ENCODE measurements at regions not wholly inside any gene's neighbourhood (a gene's known extent, or its start where the extent isn't known, plus 50 kb on each side); places are given as distances from the start of the nearest gene placed in this dataset.

DNA sequence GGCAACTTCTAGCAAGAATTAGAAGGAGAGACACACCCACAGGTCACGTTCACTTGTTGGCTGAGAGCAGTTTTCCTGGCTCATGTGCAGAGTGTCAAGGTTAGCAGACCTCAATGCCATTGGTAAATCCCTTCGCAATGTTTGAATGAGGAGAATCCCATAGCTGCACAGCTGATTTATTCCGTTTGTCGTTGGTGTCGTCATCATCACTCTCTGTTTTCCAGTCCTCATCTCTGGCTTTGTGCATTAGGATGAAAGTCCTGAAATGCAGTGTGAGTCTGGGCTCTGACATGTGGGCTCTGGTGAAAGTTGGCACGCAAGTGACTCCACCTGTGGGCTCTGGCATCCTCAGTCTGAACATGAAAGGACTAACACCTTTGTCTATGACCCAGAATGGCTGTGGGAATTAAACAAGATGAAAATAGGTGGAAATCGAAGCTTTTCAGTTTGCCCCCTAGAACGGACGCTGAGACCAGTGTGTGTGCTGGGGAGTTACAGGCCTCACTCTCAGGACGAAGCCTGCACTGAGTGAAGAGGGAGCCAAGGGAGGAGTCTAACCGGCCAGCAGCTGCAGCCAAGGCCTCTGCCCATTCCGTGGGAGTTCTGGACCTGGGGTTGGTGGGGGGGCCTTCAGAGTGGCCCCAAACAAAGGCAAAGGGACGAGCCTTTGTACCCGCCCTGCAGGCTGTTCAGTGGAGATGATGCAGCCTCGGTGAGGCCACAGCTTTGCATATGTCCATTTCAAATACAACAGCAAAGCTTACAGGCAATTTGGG is 74.8 kb upstream of the ZNF516 start:
- H3K4me1 ChIP-seq = no peaks in the 10 kb centered on the region
- no peaks in the 10 kb centered on the region for H3K36me3 ChIP-seq
- no peak for DNase-seq

DNA sequence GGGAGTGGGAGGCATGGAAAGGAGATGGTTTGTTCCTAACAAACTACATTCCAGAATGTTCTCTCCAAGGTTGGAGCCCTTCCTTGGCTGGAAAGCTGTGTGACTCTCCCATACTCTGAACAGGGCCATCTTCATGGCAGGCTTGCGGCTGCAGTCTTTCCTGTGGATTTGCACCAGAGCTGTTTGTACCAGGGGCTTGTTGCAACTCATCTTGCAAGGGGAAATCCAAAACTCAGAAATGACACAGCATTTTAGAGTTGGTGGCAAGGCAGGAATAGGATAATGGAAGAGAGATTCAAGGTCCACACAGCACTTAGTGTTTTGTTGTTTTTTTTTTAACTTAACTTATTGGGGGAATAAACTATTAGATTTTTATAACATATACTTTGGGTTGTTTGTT is 73.7 kb upstream of the ZNF516 start:
- no peak overlapping the region for H3K27ac ChIP-seq
- no peaks in the 10 kb centered on the region for H3K4me1 ChIP-seq
- DNase-seq = no peak
- H3K9me3 ChIP-seq = no peaks in the 10 kb centered on the region
- H3K4me3 ChIP-seq = no peak overlapping the region
- H3K27me3 ChIP-seq = no peaks in the 10 kb centered on the region
- no peaks in the 10 kb centered on the region for H3K36me3 ChIP-seq
- TF ChIP-seq, protein P1, sequence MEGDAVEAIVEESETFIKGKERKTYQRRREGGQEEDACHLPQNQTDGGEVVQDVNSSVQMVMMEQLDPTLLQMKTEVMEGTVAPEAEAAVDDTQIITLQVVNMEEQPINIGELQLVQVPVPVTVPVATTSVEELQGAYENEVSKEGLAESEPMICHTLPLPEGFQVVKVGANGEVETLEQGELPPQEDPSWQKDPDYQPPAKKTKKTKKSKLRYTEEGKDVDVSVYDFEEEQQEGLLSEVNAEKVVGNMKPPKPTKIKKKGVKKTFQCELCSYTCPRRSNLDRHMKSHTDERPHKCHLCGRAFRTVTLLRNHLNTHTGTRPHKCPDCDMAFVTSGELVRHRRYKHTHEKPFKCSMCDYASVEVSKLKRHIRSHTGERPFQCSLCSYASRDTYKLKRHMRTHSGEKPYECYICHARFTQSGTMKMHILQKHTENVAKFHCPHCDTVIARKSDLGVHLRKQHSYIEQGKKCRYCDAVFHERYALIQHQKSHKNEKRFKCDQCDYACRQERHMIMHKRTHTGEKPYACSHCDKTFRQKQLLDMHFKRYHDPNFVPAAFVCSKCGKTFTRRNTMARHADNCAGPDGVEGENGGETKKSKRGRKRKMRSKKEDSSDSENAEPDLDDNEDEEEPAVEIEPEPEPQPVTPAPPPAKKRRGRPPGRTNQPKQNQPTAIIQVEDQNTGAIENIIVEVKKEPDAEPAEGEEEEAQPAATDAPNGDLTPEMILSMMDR (IDR thresholded peaks at IDR 0.05) = no peak
- TF ChIP-seq POLR2A (IDR thresholded peaks at IDR 0.05) = no peak

More for the DNA sequence above, 74.8 kb upstream of the ZNF516 start:
- Histone ChIP-seq H3K9me3 (no peaks in the 10 kb centered on the region), H3K27me3 (no peaks in the 10 kb centered on the region), H3K4me3 (no peak overlapping the region), H3K27ac (no peak overlapping the region)
- no peak for TF ChIP-seq POLR2A (IDR thresholded peaks at IDR 0.05)
- TF ChIP-seq, protein P1 (IDR thresholded peaks at IDR 0.05) = no peak

DNA sequence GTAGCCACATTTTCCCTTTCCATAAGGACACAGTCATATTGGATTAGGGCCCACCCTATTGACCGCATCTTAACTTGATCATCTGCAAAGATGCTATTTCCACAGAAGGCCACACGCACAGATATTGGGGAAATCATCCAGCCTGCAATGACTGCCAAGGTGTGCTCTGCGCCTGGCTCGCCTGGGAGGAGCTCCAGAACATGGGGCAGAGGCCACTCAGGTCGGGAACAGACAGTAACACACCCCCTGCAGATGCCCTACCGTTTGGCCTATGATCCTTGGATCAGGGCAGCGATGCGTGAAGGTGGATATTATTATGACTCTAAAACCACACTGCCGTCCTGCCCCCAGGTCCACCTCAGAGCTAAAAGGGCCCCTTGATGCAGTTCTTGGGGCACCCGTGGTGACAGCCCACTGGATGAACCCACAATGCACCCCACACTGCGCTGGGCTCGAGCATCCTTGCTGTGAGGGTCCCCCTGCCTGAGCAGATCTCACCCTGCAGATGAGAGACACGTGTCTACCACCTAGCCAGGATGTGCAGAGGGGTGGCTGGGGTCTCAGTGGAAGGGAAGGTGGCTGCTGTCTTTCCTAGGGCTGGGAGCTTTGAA is 72.9 kb upstream of the ZNF516 start:
- H3K27me3 ChIP-seq = no peaks in the 10 kb centered on the region
- no peak overlapping the region for H3K27ac ChIP-seq
- H3K4me1 ChIP-seq = no peaks in the 10 kb centered on the region
- TF ChIP-seq, protein P1 (IDR thresholded peaks at IDR 0.05) = no peak
- no peak for TF ChIP-seq POLR2A (IDR thresholded peaks at IDR 0.05)
- no peaks in the 10 kb centered on the region for H3K9me3 ChIP-seq
- no peaks in the 10 kb centered on the region for H3K36me3 ChIP-seq
- no peak overlapping the region for H3K4me3 ChIP-seq
- DNase-seq = no peak

DNA sequence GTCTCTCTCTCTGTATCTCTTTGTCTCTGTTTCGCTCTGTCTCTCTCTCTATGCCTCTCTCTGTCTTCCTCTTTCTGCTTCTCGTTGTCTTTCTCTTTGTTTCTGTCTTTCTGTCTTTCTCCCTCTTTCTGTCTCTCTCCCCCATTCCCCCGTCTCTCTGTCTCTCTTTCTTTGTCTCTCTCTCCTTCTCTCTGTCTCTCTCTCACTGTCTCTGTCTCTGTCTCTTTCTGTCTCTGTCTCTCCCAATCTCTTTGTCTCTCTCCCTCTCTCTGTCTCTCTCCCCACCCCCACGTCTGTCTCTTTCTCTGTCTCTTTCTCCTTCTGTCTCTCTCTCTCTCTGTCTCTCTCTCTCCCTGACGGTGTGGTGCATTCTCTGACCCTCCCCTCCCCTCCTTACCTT is 71.9 kb upstream of the ZNF516 start:
- no peaks in the 10 kb centered on the region for H3K36me3 ChIP-seq
- H3K4me3 ChIP-seq = no peak overlapping the region
- no peaks in the 10 kb centered on the region for H3K9me3 ChIP-seq
- no peaks in the 10 kb centered on the region for H3K27me3 ChIP-seq
- H3K4me1 ChIP-seq = no peaks in the 10 kb centered on the region
- TF ChIP-seq POLR2A (IDR thresholded peaks at IDR 0.05) = no peak
- TF ChIP-seq, protein P1 (IDR thresholded peaks at IDR 0.05) = no peak
- no peak for DNase-seq
- H3K27ac ChIP-seq = no peak overlapping the region

DNA sequence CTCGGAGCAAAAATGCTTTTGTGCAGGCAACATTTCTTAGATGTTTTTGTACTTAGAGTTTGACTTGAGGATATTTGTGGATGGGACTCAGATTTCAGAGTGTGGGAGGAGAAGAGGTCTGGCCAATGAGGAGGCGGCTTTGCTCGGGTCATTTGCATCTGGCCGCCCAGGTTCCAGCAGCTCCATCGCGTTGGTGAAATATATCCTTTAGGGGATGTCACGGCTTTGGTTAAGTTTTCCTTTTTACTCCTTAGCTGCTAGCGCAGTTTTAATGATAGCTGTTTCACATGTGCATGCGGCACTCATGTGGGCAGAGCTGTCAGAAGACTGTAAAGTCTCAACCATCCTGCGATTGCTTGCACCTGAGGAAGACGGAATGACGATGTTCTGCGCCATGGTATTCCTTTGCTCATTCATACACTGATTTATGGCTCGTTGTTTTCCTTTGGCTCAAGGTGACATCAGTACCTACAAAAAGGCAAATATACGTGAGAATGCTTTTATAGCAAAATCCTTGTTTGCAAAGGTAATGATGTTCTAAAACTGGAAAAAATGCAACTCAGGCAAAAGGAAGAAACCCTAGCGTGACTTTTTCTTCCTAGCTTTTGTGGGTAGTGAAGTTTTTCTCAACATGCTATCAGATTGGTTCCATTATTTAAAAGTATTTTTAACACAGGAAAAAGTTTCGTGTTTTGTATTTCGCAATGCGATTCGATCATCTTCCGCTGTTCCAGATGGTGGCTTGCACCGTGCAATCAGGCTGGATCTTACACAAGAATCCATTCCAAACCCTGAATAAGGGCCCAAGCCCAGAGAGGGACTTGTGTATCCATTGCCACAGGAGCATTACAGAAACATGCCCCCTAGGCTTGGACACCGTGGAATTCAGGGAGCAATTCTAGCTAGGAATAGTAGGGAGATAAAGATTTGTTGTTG is 70.5 kb upstream of the ZNF516 start:
- Histone ChIP-seq H3K4me3 (peak overlapping the region in 2 of 4 donors; percentile 28), H3K36me3 (no peaks in the 10 kb centered on the region), H3K9me3 (no peaks in the 10 kb centered on the region), H3K27me3 (no peaks in the 10 kb centered on the region), H3K4me1 (no peaks in the 10 kb centered on the region), H3K27ac (peak overlapping the region; percentile 49 to 83 (median 74))
- DNase-seq = peak in 1 of 3 donors; percentile 66
- TF ChIP-seq, protein P1 (IDR thresholded peaks at IDR 0.05) = no peak
- no peak for TF ChIP-seq POLR2A (IDR thresholded peaks at IDR 0.05)

All from Peyer's patch (tissue), 4 donors.